ENCODE measurements at regions not wholly inside any gene's neighbourhood (a gene's known extent, or its start where the extent isn't known, plus 50 kb on each side); places are given as distances from the start of the nearest gene placed in this dataset.

DNA sequence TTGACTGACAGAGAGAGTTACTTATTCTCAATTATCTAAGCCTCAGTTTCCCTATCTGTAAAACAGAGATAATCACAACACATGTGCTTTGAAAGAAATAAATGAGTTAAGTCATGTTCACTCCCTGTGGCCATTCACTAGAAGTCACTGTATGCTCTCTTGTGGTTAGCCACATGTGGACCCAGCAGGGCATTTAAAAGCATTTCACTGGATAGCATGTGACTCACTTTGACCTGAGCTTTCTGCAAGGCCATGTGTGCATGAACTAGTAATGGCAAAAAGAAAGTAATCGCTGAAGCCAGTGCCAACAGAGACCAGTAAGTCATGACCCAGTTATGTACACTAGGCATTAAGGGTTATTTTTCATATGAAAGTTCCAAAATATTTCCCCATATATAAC, 557.0 kb upstream of the IGFBP3 start:
- 92 to 94% (median 93%) methylated on average over 1 of the region's 1 CpG for WGBS, 3 donors
- H3K27ac ChIP-seq (ENCODE audit: low read depth, low read length): no peak overlapping the region

DNA sequence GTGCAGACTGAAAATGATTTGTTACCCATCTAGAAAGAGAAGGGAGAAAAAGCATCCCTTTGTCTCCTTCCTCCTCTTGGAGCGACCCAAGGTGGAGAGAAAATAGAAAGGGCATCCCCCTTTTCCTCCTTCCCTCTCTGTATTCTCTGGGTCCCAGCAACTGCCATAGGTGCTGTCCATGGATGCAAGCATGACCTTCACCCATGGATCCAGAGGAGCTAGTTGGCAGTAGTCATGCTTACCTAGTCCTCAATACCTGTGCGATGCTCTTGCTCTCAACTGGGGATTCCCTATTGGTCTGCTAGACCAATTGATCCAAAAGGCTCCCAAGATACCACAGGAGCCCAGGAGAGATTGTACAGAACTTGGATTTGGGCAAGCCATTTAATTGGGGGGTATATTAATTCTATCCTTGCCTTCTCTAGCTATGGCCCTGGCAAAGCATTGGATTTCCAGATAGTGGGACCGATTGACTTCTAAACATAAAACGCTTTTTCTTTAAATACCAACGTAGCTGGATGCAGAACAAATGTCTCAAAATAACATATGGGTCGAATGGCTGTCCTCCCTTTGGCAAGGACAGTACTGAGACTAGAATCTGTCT, 547.8 kb upstream of the IGFBP3 start:
- H3K27ac ChIP-seq (ENCODE audit: low read depth, low read length): no peak overlapping the region
- 59 to 71% (median 68%) methylated on average over 6 of the region's 6 CpGs for WGBS, 3 donors

DNA sequence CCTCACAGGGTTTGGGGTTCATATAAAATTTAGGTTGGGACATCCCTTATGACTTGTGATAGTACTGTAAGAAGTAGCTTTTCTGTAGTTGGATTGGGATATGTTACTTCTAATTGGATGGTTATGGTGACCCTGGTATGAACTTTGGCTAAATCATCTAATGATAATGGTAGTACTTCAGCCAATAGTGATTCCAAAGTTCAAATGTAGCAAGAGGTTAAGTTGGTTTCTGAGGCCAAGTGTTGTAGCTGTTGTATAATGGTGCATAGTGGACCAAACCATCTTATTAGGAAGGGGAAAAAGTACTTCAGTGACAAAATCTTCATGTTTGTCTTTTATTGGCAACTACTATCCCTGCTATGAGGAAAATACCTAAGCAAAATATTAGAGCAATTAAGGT, 542.1 kb upstream of the IGFBP3 start:
- H3K27ac ChIP-seq (ENCODE audit: low read depth, low read length): no peak overlapping the region

DNA sequence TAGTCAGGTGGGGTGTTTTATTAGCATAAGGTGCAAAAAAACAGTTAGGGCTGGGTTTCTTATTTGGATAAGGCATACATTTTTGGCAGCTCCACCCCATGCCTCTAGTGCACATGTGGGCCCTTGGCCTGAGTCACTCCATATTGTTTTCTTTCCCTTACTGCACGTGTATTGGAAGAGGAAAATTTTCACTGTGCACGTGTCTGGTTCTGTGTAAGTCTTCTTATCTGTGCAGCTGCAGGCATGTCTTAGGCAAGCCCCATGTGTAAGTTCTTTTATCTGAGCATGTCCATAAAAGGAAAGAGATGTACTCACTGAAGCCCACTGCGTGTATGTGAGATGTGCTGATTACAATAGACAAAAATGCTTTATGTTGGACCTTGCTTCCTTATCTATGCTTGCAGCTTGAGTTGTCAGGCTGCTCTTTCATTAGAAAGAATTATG, 540.3 kb upstream of the IGFBP3 start:
- no peak overlapping the region for H3K27ac ChIP-seq (ENCODE audit: low read depth, low read length)
- 74 to 84% (median 80%) methylated on average over 3 of the region's 3 CpGs for WGBS, 3 donors

DNA sequence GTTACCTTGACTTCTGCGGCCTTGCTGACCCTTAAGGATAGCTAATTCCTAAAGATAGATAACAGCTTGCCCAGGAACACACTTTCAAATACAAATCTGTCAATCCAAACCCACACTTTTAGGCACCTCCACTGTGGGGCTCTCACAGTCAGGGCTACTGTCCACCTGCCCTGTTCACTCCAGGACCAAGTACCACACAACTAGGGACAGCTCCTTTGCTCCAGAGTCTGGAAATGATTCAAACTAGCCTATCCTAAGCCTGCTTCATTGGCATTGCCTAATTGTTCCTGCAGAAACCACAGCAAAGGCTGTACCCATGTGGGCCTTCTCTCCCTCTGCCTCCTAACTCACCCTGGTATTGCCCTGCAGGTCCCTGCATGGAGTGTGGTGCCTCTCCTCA, 538.9 kb upstream of the IGFBP3 start:
- H3K27ac ChIP-seq (ENCODE audit: low read depth, low read length): no peak overlapping the region
- WGBS, 3 donors: 84 to 100% (median 95%) methylated on average over 1 of the region's 1 CpG

DNA sequence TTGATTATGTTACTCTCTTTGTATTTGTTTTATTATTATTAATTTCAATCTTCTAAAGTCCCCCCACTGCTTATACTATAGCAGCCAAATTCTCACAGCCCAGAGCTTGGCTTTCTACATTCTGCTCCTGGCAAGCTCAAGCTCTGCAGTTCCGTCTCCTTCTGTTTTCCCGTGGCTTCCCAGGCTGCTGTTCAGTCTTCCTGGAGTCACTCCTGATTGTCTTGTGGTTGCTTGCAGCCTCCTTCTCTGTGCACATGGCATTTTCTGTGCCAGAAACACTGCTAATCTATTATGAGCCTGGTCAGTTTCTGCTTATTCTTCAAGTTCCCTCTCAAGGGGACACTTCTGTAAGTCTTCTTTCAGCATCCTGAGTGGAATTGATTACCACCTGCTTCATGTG, 533.7 kb upstream of the IGFBP3 start:
- 36 to 62% (median 47%) methylated on average over 2 of the region's 2 CpGs for WGBS, 3 donors
- H3K27ac ChIP-seq (ENCODE audit: low read depth, low read length): no peak overlapping the region

DNA sequence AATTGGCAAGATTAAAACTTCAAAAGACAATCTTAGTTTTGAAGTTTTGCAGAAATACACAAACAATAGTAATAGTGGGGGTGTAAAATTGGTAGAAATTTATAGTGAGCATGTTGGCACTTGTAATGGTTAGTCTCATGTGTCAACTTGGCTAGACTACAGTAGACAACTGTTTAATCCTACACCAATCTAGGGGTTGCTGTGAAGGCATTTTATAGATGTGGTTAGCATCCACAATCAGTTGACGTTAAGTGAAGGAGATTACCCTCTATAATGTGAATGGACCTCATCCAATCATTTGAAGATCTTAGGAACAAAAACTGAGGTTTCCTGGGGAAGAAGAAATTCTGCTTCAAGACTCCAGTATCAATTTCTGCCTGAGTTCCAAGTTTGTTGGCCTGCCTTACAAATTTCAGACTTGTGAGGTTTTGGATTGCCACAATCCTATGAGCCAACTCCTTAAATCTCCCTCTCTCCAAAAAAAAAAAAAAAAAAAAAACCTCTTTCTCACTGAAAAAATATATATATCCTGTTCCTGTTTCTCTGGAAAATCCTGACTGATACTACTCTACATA, 531.6 kb upstream of the IGFBP3 start:
- no peak overlapping the region for H3K27ac ChIP-seq (ENCODE audit: low read depth, low read length)
- 72 to 90% (median 77%) methylated on average over 1 of the region's 1 CpG for WGBS, 3 donors

DNA sequence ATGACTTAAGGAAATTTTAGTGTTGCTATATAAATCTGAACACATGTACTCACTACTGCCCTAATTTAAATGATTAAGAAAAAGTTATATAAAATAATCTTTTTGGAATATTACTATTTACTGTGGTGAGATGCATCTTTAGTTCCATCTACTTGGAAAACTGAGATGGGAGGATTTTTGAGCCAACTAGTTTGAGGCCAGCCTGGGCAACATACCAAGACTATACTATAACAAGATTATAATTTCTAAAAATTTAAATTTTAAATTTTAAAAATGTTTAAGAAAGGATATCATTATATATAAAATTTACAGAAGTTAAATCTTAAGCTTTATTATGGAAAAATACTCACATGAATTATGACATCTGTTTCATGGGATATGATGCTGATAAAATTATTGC, 530.8 kb upstream of the IGFBP3 start:
- no peak overlapping the region for H3K27ac ChIP-seq (ENCODE audit: low read depth, low read length)

DNA sequence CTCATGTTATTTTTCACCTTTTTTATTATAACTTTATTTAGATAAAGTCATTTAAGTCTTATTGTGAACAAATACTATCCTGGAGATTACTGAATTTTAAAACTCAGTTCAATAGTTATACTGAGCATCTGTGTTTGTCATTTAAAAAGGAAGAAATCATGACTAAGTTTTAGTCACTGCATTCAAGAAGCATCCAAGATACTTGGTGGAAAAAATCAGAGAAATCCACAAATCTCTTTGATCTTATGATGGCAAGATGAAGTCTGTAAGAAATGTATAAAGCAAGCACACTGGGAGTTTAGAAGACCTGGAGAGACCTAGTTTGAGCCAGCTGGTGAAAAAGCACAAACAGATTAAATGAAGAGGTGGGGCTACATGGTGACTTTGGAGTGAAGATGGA, 529.8 kb upstream of the IGFBP3 start:
- no peak overlapping the region for H3K27ac ChIP-seq (ENCODE audit: low read depth, low read length)

DNA sequence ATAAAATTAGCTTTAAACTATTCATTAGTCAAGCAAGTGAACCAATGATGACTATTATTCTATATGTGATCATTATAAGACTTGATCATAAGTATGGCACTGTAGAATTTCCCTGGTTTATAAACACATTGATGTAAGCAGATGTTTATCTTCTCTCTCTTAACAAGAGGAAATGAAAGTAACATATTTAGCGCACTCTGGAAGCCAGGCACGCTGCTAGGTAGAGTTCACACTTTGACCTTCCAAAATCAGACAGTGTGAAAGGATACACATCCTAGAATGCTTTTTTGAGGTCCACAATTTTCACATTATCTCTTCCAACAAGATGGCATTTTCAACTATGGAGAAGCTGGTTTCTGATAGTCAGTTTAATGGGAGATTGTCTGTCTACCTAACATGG, 529.4 kb upstream of the IGFBP3 start:
- H3K27ac ChIP-seq (ENCODE audit: low read depth, low read length): no peak overlapping the region
- WGBS, 3 donors: 68 to 81% (median 79%) methylated on average over 2 of the region's 2 CpGs

DNA sequence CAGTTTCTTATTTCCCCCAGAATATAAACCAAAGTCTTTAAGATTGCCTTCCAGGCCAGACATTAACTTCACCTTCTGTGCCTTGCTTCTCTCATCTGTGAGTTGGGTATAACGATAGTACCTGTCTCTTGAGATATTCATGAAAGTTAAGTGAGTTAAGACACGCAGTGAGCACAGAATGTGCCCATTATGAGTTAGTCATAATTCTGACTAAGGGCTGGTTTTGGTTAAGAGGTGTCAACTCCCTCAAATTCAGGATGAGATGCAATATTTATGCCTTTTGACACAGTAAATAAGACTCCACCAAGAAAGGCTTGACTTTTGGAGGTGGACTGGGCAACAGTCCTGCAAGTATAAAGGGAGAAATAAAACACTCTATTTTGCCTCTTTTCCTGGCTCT, 528.7 kb upstream of the IGFBP3 start:
- H3K27ac ChIP-seq (ENCODE audit: low read depth, low read length): no peak overlapping the region
- WGBS, 3 donors: 60 to 93% (median 92%) methylated on average over 2 of the region's 2 CpGs

DNA sequence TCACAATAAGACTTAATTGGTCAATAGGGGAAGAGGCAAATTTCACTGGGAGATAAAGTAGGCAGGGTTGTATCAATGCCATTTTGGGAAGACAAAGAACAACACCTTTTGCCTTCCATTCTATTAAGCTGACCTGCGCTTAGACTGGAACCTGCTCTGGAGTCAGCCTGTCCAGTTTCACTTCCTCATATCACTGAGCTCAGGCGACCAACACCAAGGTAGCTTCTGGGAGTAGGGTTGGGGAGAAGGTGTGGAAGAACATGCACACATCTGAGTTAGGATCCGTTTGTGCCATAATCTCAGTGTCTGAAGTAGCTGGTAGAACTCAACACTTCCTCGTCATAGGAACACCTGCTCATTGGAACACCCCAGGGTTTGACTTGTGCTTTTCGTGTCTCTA, 527.4 kb upstream of the IGFBP3 start:
- WGBS, 3 donors: 82 to 92% (median 89%) methylated on average over 5 of the region's 5 CpGs
- H3K27ac ChIP-seq (ENCODE audit: low read depth, low read length): no peak overlapping the region

DNA sequence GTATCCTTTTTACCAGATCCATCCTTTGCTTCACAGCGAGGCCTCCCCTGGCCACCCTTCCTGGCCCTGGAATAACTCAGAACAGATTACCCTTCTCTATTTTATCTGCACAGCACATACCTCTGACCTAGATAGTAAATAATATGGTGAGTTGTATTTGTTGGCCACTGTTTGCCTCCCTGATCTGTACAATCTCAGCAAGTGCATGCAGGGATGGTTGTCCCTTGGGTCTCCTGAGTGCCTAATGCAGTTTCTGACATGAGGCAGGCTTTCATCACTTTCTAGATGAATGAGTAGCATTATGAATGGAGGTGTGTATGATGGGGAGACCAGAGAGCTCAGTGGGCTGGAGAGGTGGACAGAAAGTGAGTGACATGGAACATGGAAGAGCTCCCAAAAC, 525.1 kb upstream of the IGFBP3 start:
- WGBS, 3 donors: 80 to 100% (median 90%) methylated on average over 1 of the region's 1 CpG
- H3K27ac ChIP-seq (ENCODE audit: low read depth, low read length): no peak overlapping the region

DNA sequence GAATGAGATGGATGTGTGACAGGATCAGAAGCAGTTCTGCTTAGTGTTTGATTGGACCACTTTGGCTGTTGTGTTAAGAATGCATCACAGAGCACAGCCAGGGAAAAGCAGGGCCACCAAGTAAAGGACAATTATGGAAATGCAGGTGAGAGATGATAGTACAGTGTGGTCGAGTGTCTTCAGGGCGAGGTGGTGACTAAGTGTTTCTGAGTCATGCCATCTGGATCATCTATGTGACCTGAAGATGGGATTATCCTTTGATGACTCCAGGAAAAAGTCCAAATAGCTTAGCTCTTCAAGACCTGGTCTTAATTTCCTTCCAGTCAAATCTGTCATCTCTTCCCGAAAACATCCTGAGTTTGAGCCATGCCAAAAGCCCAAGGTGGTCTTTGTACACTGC, 523.2 kb upstream of the IGFBP3 start:
- no peak overlapping the region for H3K27ac ChIP-seq (ENCODE audit: low read depth, low read length)
- WGBS, 3 donors: 82 to 90% (median 89%) methylated on average over 3 of the region's 3 CpGs

DNA sequence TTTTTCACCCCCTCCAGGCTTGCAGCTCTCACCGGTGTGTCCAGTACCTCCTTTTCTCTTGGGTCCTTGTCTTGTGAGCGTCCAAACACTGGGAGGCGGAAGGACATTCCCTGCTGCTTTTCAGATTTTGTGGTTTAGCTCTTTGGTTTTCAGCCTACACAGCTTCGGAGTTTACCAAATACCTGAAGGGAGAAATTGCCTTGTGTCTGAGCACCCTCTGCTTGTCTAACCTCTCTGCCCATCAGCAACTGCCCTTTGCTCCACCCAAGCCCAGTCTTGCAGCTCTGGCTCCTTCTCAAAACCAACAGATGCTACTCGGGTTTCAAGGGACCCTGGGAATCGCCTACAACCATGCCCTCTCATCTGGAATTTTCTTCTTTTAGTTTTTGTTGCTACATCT, 519.1 kb upstream of the IGFBP3 start:
- no peak overlapping the region for H3K27ac ChIP-seq (ENCODE audit: low read depth, low read length)
- WGBS, 3 donors: 69 to 88% (median 81%) methylated on average over 6 of the region's 6 CpGs

DNA sequence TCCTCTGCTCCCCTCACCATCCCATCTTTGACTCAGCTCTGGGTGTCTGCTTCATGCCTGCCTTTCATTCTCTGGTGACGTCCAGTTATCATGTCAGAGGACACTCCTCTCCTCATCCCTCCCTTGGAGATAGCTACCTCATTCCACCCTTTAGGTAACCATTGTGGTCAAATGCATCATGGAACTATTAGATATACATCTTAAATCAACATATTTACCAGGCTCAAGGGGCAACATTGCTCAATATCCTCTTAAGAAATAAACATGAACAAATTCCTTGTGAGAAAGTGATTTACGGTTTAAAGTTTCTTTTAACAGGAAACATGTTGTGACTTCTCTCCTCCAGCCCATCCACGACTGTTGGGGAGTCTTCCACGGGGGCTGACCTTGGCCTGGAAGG, 511.6 kb upstream of the IGFBP3 start:
- no peak overlapping the region for H3K27ac ChIP-seq (ENCODE audit: low read depth, low read length)
- WGBS, 3 donors: 45 to 52% (median 48%) methylated on average over 4 of the region's 4 CpGs

DNA sequence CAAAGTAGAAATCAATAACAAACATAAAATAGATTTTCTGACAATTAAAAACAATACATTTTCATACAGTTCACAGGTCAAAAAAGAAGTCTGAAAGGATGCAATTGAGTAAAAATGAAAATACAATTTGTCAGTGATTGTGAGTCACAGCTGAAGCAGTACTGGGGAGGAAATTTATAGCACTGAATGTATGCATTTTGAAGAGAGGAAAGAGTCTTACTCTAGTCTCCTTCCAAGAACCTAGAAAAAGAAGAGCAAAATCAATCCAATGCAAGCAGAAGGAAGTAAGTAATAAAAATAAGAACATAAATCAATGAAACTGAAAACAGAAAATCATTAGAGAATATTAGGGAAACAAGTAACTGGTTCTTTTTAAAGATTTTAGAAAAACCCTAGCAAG, 507.2 kb upstream of the IGFBP3 start:
- H3K27ac ChIP-seq (ENCODE audit: low read depth, low read length): no peak overlapping the region

DNA sequence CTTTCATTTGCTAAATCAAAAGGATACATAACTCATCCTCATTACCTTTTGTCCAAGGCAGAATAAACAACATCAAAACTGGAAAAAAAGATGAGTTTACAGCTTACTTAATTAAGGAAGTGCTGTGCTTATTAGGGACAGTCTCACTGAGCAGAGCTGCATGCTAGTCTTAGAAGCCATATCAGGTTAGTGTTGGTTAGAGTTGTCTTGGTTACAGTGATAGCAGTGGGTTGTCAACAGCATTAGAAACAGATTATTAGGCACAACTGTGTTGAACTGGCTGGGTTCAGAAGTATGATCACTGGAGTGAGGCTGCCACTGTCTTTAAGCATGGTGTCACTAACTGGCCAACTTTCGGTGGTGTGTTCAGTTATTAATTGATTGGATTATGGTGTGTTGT, 503.9 kb upstream of the IGFBP3 start:
- 75 to 90% (median 89%) methylated on average over 1 of the region's 1 CpG for WGBS, 3 donors
- no peak overlapping the region for H3K27ac ChIP-seq (ENCODE audit: low read depth, low read length)

DNA sequence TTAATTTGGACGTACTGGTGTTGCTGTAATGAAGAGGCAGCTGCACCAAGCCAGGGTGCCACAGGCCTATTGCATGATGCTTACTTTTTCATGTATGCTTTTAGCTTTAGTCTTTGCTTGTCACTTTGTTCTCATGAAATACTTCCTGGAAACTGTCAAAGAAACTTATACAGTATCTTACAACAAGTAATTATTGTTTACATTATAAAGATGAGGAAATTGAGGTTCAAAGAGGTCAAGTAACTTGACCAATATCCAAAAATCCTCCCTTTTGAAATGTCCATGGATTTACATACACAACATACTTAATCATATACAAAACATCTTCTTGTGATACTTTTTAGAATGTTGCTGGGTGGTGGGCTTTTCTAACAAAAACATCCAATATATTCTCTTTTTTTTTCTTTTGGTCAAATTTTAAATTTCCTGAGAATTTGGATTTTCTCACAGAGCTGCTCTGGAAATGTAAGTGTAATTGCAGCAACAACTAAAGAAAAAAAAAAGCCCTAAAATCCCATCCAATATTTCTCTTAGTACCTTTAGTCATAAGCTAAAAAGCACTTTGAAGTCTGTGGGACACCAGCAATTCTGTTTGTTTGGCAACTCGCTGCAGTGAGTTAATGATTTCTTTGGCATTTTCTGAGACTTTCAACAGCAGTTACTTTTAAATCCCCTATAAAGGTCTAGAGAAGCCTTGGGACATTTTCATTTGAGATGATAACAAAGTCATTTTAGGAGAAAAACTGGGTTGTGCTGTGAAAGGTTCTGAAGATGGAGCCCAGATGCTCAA, 500.6 kb upstream of the IGFBP3 start:
- no peak overlapping the region for H3K27ac ChIP-seq (ENCODE audit: low read depth, low read length)
- 66 to 84% (median 80%) methylated on average over 2 of the region's 2 CpGs for WGBS, 3 donors

DNA sequence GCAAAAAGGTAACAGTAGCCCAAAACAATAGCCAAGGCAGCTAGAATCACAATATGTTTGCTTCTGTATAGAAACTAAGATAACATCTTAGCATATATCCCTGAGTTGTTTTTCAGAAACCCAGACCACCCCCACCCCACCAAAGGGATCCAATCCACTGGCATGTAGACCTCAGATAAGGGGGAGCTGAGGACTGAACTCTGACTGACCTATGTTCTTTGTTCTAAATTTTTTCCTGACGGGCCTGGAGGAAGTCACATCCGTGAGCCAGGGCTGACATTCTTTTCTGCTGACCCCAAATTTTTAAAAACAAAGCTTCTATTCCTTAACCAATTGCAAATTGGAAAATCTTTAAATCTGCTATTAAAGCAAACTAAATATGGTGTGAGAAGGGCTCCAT, 493.9 kb upstream of the IGFBP3 start:
- H3K27ac ChIP-seq (ENCODE audit: low read depth, low read length): no peak overlapping the region
- WGBS, 3 donors: 18 to 40% (median 26%) methylated on average over 2 of the region's 2 CpGs

Data from adipose tissue (tissue), 3 donors.